ENCODE measurements at regions not wholly inside any gene's neighbourhood (a gene's known extent, or its start where the extent isn't known, plus 50 kb on each side); places are given as distances from the start of the nearest gene placed in this dataset.

DNA sequence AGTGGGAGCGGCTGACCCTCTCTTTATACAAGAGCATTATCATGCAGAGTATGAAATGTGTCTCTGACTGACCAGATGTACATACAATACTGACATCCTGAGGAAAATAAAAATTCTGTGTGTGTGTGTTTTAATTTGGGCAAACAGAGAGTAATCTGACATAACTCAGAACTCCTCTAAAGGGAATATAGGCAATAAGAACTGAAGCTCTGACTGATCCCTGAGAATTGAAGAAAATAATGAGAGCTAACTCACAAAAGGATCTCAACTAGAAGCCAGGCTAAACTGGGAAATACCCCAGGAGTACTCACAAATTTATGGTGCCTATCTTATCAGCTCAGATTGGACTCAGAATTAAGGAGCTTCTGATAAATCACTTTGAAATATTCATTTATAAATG, 539.9 kb downstream of the OLFM4 start:
- H3K9me3 ChIP-seq, result no peaks in the 10 kb centered on the region
- no peak overlapping the region for H3K27ac ChIP-seq
- H3K36me3 ChIP-seq, result no peaks in the 10 kb centered on the region
- H3K4me3 ChIP-seq, result no peak overlapping the region
- TF ChIP-seq EP300 (IDR thresholded peaks at IDR 0.05) (no peak), CTCF (IDR thresholded peaks at IDR 0.05) (no peak), POLR2A (IDR thresholded peaks at IDR 0.05) (no peak)
- no peaks in the 10 kb centered on the region for H3K27me3 ChIP-seq
- WGBS, 2 donors, result 79 to 88% methylated on average over 1 of the region's 1 CpG
- H3K4me1 ChIP-seq, result no peaks in the 10 kb centered on the region
- no peak for DNase-seq (ENCODE audit: low spot score in 2 of 2)

GRCh38 chr13:53569453-53569852, 540.8 kb downstream of the OLFM4 start:
- no peaks in the 10 kb centered on the region for H3K9me3 ChIP-seq
- no peak for TF ChIP-seq EP300 (IDR thresholded peaks at IDR 0.05)
- no peak for TF ChIP-seq CTCF (IDR thresholded peaks at IDR 0.05)
- TF ChIP-seq POLR2A (IDR thresholded peaks at IDR 0.05), result no peak
- no peaks in the 10 kb centered on the region for H3K4me1 ChIP-seq
- no peaks in the 10 kb centered on the region for H3K27me3 ChIP-seq
- DNase-seq (ENCODE audit: low spot score in 2 of 2), result no peak
- no peak overlapping the region for H3K4me3 ChIP-seq
- no peak overlapping the region for H3K27ac ChIP-seq
- no peaks in the 10 kb centered on the region for H3K36me3 ChIP-seq
- 56 to 59% methylated on average over 2 of the region's 2 CpGs for WGBS, 2 donors

GRCh38 chr13:53601113-53601512, 572.5 kb downstream of the OLFM4 start:
- Histone ChIP-seq H3K36me3 (no peaks in the 10 kb centered on the region), H3K9me3 (peaks cover 0 to 4% (median 0%) of the 10 kb centered on the region in 4 donors), H3K4me1 (no peaks in the 10 kb centered on the region), H3K27ac (no peak overlapping the region), H3K27me3 (no peaks in the 10 kb centered on the region), H3K4me3 (no peak overlapping the region)
- no peak for TF ChIP-seq EP300 (IDR thresholded peaks at IDR 0.05)
- no peak for TF ChIP-seq POLR2A (IDR thresholded peaks at IDR 0.05)
- TF ChIP-seq CTCF (IDR thresholded peaks at IDR 0.05), result no peak
- no peak for DNase-seq (ENCODE audit: low spot score in 2 of 2)
- 39 to 46% methylated on average over 5 of the region's 5 CpGs for WGBS, 2 donors

DNA sequence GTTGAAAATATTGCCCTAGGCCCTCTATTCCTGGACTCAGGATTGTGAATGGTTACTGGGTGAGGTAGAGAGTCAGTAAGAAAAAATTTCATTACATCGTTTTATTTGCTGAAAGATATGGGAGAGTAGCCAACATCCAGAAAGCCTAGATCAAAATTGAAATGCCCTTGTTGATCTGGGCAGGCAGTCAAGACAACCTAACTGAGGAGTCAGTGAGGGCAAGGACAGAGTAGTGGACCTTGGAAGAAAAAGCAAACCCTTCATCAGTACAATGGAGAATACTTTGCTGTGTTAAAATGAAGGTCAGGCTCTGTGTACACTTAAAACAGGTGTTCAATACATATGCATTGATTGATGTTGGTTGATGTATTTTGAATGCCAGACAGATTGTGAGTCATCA, 576.7 kb downstream of the OLFM4 start:
- DNase-seq (ENCODE audit: low spot score in 2 of 2), result no peak
- H3K4me1 ChIP-seq, result no peaks in the 10 kb centered on the region
- H3K36me3 ChIP-seq, result no peaks in the 10 kb centered on the region
- WGBS, 2 donors, result 18 to 27% methylated on average over 1 of the region's 1 CpG
- H3K4me3 ChIP-seq, result no peak overlapping the region
- no peak for TF ChIP-seq EP300 (IDR thresholded peaks at IDR 0.05)
- peaks cover 0 to 4% (median 0%) of the 10 kb centered on the region in 4 donors for H3K9me3 ChIP-seq
- no peaks in the 10 kb centered on the region for H3K27me3 ChIP-seq
- H3K27ac ChIP-seq, result no peak overlapping the region

- TF ChIP-seq EP300 (IDR thresholded peaks at IDR 0.05), result no peak
- TF ChIP-seq POLR2A (IDR thresholded peaks at IDR 0.05), result no peak
- no peak for TF ChIP-seq CTCF (IDR thresholded peaks at IDR 0.05)
- 70 to 81% methylated on average over 3 of the region's 3 CpGs for WGBS, 2 donors
- no peak overlapping the region for H3K4me3 ChIP-seq
- no peak for DNase-seq (ENCODE audit: low spot score in 2 of 2)
- H3K36me3 ChIP-seq, result no peaks in the 10 kb centered on the region
- no peak overlapping the region for H3K27ac ChIP-seq
- H3K9me3 ChIP-seq, result no peaks in the 10 kb centered on the region
- H3K27me3 ChIP-seq, result no peaks in the 10 kb centered on the region
- no peaks in the 10 kb centered on the region for H3K4me1 ChIP-seq
These were observed 583.6 kb downstream of the OLFM4 start for GRCh38 chr13:53612200-53612599.

DNA sequence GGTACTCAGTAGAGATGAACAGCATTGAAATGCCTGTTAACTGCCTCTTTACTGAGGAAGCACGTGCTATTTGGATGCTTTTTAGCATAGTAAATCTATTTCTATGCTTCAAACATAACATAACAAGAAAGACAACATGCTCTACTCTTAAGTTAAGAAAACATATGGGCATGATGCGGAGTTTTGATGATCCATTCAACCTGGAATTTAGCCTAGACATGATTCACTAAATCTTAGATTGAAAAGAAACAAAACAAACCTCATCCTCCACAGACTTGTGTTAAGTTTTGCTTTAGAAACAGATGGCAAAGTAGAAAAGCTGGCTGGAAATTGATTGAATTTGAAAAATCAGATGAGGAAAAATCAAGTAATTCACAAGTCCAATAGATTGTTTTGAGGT, 593.8 kb downstream of the OLFM4 start:
- H3K4me1 ChIP-seq, result no peaks in the 10 kb centered on the region
- no peak overlapping the region for H3K4me3 ChIP-seq
- no peak overlapping the region for H3K27ac ChIP-seq
- H3K36me3 ChIP-seq, result no peaks in the 10 kb centered on the region
- TF ChIP-seq CTCF (IDR thresholded peaks at IDR 0.05) (no peak), POLR2A (IDR thresholded peaks at IDR 0.05) (no peak), EP300 (IDR thresholded peaks at IDR 0.05) (no peak)
- H3K9me3 ChIP-seq, result no peaks in the 10 kb centered on the region
- H3K27me3 ChIP-seq, result no peaks in the 10 kb centered on the region
- WGBS, 2 donors, result 18 to 42% methylated on average over 2 of the region's 2 CpGs
- DNase-seq (ENCODE audit: low spot score in 2 of 2), result no peak

Data from tibial nerve (tissue), 4 donors.